Frontal cortex (tissue), 3 donors: ENCODE measurements at regions not wholly inside any gene's neighbourhood (a gene's known extent, or its start where the extent isn't known, plus 50 kb on each side); places are given as distances from the start of the nearest gene placed in this dataset.

Experiments
- DNase-seq, 2 donors: peaks; one replicate each; pipeline ENCODE4 v3.0.0; 2012; ENCODE audit warnings: low spot score in 2 of 2
- FAIRE-seq: peaks from 2 replicates; lab custom pipeline; 2012; peaks lifted over from hg19 to GRCh38; lab: Jason Lieb, UNC
- donor health status: control.
- donor health status: control.
- donor health status: control.

GRCh38 chr6:146885708-146886457 is 287.1 kb downstream of the ADGB start:
- FAIRE-seq (no peak), DNase-seq (no peak)

- DNase-seq (no peak), FAIRE-seq (no peak)
Measured at GRCh38 chr6:146886587-146887446, 288.0 kb downstream of the ADGB start.

- DNase-seq (no peak), FAIRE-seq (no peak)
Measured at GRCh38 chr6:146887447-146888077, 288.8 kb downstream of the ADGB start.

GRCh38 chr6:146889303-146889702 is 290.5 kb downstream of the ADGB start:
- FAIRE-seq = no peak
- DNase-seq = no peak

GRCh38 chr6:146890172-146890571 is 291.4 kb downstream of the ADGB start:
- DNase-seq (no peak), FAIRE-seq (no peak)

GRCh38 chr6:146890644-146891434 is 292.1 kb downstream of the ADGB start:
- DNase-seq (no peak), FAIRE-seq (no peak)

GRCh38 chr6:146891615-146892265 is 293.0 kb downstream of the ADGB start:
- DNase-seq = no peak
- FAIRE-seq = no peak

- FAIRE-seq (no peak), DNase-seq (no peak)
Measured at GRCh38 chr6:146892283-146892612, 293.5 kb downstream of the ADGB start.

- DNase-seq (no peak), FAIRE-seq (no peak)
Measured at GRCh38 chr6:146892613-146893401, 294.0 kb downstream of the ADGB start.

- no peak for DNase-seq
- no peak for FAIRE-seq
Measured at GRCh38 chr6:146893690-146894089, 294.9 kb downstream of the ADGB start.

- FAIRE-seq = no peak
Measured at GRCh38 chr6:146894624-146895023, 295.9 kb downstream of the ADGB start.

GRCh38 chr6:146895101-146895771 is 296.5 kb downstream of the ADGB start:
- FAIRE-seq (no peak), DNase-seq (no peak)

More at GRCh38 chr6:146894624-146895023, 295.9 kb downstream of the ADGB start:
- no peak for DNase-seq

- DNase-seq (no peak), FAIRE-seq (no peak)
Measured at GRCh38 chr6:146895772-146896061, 296.9 kb downstream of the ADGB start.

GRCh38 chr6:146896062-146896813 is 297.5 kb downstream of the ADGB start:
- DNase-seq (no peak), FAIRE-seq (no peak)

- FAIRE-seq (no peak), DNase-seq (no peak)
Measured at GRCh38 chr6:146896960-146897701, 298.4 kb downstream of the ADGB start.

GRCh38 chr6:146898069-146898887 is 299.5 kb downstream of the ADGB start:
- no peak for DNase-seq
- FAIRE-seq = no peak
